HL-60 (cell line): ENCODE measurements at regions not wholly inside any gene's neighbourhood (a gene's known extent, or its start where the extent isn't known, plus 50 kb on each side); places are given as distances from the start of the nearest gene placed in this dataset.
"Not testable (repeated sequence)": the region's sequence is repeated elsewhere in the genome, so short reads cannot be mapped to it uniquely, and the experiment has no call there.

Experiments
- DNase-seq, 2 experiments: peaks; one replicate each; pipeline ENCODE4 v3.0.0-alpha.2; 2010 to 2020; ENCODE audit warnings: low read depth in 1 of 2, low spot score in 1 of 2
- H3K27ac ChIP-seq: fragments of 250-450 bp; sonication (Bioruptor Pico); replicated peaks from 2 replicates; pipeline ENCODE4 v1.5.1; 2020; ENCODE audit warnings: mild to moderate bottlenecking, moderate library complexity
- H3K27me3 ChIP-seq: fragments of 250-450 bp; sonication (Bioruptor Pico); 2 replicates; pipeline ENCODE4 v1.5.1; 2021; ENCODE audit warnings: mild to moderate bottlenecking, moderate library complexity; ENCODE audit not compliant: insufficient read depth, poor library complexity, severe bottlenecking
- H3K4me3 ChIP-seq: replicated peaks from 2 replicates; pipeline ENCODE4 v1.5.1; 2011; ENCODE audit warnings: mild to moderate bottlenecking, control low read depth, low read length; ENCODE audit not compliant: insufficient read depth
- GABPA ChIP-seq: IDR thresholded peaks from 2 replicates; pipeline ENCODE4 v1.6.1; 2012; ENCODE audit warnings: low read depth
- POLR2AphosphoS5 ChIP-seq: IDR thresholded peaks from 2 replicates; pipeline ENCODE4 v1.6.1; 2012; ENCODE audit warnings: low read depth
- SPI1 ChIP-seq: IDR thresholded peaks from 2 replicates; pipeline ENCODE4 v1.6.1; 2012; ENCODE audit warnings: low read depth, mild to moderate bottlenecking, borderline replicate concordance
- TF ChIP-seq, protein P1 (sequence below): IDR thresholded peaks from one replicate; pipeline ENCODE4 v1.5.1; 2011; ENCODE audit warnings: low read length, control low read depth, inconsistent platforms; ENCODE audit not compliant: insufficient read depth
- TF ChIP-seq, protein P2 (sequence below): IDR thresholded peaks from 2 replicates; pipeline ENCODE4 v1.6.1; 2012; ENCODE audit warnings: low read depth; ENCODE audit not compliant: insufficient replicate concordance

DNA sequence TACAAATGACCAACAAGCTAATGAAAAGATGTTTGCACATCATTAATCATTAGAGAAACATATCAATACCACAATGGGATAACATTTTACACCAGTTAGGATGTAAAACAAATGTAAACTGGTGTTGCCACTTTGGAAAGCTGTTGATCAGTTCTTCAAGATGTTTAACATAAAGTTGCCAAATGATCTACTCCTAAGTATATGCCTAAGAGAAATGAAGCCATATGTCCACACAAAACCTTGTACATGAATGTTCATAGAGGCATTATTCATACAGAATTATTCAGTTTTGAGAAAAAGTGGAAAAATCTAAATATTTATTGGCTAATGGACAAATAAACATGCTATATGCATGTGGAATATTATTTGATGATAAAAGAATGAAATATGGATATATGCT lies 136.9 kb upstream of the KITLG start:
- H3K4me3 ChIP-seq: no peak overlapping the region
- no peak for DNase-seq

DNA sequence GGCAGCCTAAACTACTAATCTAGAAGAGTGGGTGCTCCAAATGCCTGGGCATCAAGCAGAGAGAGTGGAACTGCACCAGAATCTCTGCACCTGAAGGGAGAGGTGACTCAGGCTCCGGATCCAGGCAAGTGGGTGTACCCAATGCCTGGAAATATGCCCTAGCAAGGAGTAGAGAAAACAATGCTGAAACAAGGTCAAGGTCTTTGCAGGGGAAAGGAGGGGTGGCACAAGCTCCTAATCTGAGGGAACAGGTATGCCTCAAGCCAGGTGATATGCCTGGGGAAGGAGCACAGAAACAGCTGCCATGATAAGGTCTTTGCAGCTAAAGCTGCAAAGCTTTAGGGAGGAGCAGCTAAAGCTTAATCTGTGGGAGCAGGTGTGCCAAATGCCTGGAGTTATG lies 136.0 kb upstream of the KITLG start:
- Histone ChIP-seq H3K4me3 (no peak overlapping the region), H3K27ac (no peak overlapping the region), H3K27me3 (no peaks in the 10 kb centered on the region)
- DNase-seq: no peak
- TF ChIP-seq GABPA: no peak
- TF ChIP-seq, protein P1, sequence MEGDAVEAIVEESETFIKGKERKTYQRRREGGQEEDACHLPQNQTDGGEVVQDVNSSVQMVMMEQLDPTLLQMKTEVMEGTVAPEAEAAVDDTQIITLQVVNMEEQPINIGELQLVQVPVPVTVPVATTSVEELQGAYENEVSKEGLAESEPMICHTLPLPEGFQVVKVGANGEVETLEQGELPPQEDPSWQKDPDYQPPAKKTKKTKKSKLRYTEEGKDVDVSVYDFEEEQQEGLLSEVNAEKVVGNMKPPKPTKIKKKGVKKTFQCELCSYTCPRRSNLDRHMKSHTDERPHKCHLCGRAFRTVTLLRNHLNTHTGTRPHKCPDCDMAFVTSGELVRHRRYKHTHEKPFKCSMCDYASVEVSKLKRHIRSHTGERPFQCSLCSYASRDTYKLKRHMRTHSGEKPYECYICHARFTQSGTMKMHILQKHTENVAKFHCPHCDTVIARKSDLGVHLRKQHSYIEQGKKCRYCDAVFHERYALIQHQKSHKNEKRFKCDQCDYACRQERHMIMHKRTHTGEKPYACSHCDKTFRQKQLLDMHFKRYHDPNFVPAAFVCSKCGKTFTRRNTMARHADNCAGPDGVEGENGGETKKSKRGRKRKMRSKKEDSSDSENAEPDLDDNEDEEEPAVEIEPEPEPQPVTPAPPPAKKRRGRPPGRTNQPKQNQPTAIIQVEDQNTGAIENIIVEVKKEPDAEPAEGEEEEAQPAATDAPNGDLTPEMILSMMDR: no peak
- no peak for TF ChIP-seq POLR2AphosphoS5
- TF ChIP-seq SPI1: no peak
- TF ChIP-seq, protein P2, sequence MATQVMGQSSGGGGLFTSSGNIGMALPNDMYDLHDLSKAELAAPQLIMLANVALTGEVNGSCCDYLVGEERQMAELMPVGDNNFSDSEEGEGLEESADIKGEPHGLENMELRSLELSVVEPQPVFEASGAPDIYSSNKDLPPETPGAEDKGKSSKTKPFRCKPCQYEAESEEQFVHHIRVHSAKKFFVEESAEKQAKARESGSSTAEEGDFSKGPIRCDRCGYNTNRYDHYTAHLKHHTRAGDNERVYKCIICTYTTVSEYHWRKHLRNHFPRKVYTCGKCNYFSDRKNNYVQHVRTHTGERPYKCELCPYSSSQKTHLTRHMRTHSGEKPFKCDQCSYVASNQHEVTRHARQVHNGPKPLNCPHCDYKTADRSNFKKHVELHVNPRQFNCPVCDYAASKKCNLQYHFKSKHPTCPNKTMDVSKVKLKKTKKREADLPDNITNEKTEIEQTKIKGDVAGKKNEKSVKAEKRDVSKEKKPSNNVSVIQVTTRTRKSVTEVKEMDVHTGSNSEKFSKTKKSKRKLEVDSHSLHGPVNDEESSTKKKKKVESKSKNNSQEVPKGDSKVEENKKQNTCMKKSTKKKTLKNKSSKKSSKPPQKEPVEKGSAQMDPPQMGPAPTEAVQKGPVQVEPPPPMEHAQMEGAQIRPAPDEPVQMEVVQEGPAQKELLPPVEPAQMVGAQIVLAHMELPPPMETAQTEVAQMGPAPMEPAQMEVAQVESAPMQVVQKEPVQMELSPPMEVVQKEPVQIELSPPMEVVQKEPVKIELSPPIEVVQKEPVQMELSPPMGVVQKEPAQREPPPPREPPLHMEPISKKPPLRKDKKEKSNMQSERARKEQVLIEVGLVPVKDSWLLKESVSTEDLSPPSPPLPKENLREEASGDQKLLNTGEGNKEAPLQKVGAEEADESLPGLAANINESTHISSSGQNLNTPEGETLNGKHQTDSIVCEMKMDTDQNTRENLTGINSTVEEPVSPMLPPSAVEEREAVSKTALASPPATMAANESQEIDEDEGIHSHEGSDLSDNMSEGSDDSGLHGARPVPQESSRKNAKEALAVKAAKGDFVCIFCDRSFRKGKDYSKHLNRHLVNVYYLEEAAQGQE: no peak

More for the DNA sequence above, 136.9 kb upstream of the KITLG start:
- TF ChIP-seq POLR2AphosphoS5 (no peak), GABPA (no peak), SPI1 (no peak)
- TF ChIP-seq, protein P2: no peak
- TF ChIP-seq, protein P1: no peak
- no peak overlapping the region for H3K27ac ChIP-seq
- no peaks in the 10 kb centered on the region for H3K27me3 ChIP-seq

DNA sequence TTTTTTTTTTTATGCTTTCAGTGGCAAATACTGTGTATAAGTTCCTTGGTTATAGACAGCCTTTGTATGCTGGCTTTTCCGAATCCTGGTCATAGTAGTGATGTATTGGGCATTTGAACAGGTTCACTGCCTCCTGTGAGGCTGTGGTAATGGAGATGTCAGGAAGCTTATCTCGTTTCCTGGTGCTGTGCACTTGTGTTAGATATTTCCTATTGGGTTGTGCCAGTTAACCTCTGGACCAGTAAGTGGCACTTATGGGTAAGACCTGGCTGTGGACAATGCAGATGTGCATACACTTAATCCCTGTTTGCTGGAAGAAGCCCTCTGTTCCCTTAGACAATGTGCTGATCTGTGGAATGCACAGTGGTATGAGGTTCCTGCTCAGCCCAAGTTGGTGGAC lies 135.4 kb upstream of the KITLG start:
- no peak for DNase-seq

DNA sequence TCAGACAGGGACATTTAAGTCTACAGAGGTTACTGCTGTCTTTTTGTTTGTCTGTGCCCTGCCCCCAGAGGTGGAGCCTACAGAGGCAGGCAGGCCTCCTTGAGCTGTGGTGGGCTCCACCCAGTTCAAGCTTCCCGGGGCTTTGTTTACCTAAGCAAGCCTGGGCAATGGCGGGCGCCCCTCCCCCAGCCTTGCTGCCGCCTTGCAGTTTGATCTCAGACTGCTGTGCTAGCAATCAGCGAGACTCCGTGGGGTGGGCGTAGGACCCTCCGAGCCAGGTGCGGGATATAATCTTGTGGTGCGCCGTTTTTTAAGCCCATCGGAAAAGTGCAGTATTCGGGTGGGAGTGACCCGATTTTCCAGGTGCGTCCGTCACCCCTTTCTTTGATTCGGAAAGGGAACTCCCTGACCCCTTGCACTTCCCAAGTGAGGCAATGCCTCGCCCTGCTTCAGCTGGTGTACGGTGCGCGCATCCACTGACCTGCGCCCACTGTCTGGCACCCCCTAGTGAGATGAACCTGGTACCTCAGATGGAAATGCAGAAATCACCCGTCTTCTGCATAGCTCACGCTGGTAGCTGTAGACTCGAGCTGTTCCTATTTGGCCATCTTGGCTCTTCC lies 134.1 kb upstream of the KITLG start:
- not testable (repeated sequence) for DNase-seq, H3K4me3 ChIP-seq, H3K27ac ChIP-seq, H3K27me3 ChIP-seq

More for the DNA sequence above, 135.4 kb upstream of the KITLG start:
- TF ChIP-seq, protein P2: no peak
- TF ChIP-seq GABPA: no peak
- TF ChIP-seq POLR2AphosphoS5: no peak
- TF ChIP-seq, protein P1: no peak
- TF ChIP-seq SPI1: no peak
- Histone ChIP-seq H3K27me3 (no peaks in the 10 kb centered on the region), H3K4me3 (no peak overlapping the region), H3K27ac (no peak overlapping the region)
